RPMI8226 (cell line): ENCODE measurements at regions not wholly inside any gene's neighbourhood (a gene's known extent, or its start where the extent isn't known, plus 50 kb on each side); places are given as distances from the start of the nearest gene placed in this dataset.
A peak's percentile ranks its signal among the peaks of the same experiment; 100 is the strongest.

ENCODE experiments used
- DNase-seq: peaks from one replicate; pipeline ENCODE4 v3.0.0-alpha.2; 2015

DNA sequence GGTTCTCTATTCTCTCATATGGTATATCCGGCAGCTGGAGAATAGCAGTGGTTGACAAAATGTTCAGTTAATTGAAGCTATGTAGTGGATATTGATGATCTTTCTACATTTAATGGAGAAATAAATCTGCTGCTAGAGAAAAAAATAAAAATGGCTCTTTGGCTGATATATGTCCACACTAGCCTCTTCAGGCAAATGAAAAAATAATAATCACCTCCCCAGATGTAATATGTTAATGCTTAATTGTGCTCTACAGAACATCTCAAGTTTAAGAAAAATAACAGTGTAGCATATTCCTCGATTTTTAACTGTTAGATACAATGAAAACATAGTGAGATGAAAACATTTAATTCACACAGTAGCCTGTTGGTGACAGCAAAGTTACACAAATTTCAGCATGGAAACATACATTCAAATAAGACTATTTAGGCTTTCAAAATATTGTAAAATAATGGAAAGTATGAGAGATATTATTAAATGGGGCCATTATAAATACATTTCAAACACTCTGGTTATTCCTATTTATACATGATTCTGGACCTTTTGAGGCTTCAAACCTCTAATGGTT, 543.0 kb downstream of the MAT2B start:
- DNase-seq, result no peak

DNA sequence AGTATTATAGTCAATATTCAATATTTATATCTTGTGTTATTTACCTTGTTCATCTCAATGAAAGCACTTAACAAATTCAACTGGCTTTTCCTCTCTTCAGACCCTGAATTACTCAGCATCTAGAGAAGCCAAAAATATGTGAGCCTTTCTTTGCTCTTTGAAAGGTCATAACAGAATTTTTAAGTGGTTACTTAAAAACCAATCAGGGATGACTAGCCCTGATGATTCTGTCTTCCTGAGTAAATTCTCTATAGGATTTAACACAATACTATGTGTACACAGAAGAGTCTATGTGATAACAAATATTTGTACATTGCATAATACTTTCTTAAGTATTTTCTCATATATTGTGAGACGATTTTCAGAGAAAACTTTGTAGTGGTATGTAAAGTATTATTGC, 546.3 kb downstream of the MAT2B start:
- no peak for DNase-seq

DNA sequence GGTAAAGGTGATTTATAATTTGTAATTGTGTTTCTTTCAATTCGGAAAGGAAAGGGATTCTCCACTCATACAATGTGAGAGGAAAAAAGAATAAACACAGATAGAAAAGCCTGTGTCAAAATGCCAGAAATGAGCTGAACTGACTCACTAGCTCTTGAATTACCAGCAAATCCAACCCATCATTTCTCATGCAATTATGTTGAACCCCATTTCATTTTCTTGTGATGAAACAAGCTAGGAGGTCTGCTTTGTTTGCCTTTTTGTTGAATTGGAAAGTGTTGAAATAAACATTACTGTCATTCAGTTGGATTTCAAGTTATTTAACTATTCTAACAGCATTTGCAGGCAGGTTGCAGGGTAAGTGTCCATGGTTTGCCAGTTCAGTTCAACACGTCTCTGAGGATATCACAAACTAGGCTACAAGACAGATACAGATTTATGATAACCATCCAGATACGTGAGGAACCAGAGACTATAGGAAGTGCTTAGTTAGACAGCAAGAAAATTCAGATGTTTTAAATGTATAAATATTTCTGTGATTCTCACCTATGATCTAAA, 547.2 kb downstream of the MAT2B start:
- no peak for DNase-seq

DNA sequence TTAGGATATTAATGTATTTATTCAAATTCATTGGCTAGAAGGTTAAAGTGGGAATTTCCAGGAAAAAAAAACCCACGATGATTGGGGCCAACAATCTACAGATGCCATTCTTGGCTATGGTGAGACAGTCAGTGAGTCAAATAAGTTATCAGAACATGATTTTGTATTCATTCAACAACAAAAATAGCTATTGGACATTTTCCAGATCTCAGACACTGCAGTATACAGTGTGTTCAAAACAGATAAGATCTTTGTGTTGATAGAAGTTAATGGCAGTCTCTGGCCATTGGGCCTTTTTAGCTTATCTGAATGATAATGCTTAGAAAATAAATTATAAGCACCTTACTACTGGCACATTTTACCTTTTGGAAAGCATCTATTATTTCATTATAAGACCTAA, 547.7 kb downstream of the MAT2B start:
- DNase-seq, result no peak

DNA sequence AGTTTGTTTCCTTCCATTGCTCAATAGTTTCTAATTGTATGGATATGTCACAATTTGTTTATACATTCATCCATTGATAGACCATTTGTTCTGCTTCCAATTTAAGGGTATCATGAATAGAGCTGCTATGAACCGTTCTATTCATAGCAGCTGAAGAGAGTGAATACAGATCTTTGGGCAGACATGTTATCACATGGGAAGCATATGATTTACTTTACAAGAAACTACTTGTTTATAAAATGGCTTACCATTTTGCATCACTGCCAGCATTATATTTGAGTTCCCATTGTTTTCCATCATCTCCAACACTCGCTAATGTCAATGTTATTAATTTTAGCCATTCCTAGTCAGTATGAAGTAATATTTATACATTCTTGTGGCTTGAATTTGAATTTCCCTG, 549.0 kb downstream of the MAT2B start:
- DNase-seq, result no peak

DNA sequence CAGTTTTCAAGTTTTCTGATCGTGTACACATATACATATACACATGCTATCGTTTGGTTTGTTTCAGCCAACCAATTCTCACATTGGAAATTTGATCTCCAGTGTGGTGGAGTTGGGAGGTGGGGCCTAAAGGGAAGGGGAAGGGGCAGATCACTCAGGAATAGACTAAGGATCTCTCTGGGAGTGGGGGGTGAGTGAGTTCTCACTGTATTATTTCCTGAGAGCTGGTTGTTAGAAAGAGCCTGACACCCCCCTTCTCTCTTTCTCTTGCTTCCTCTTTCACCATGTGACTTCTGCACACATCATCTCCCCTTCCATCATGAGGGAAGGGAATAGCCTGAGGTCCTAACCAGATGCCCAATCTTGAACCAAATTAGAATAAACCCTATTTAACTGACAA, 551.7 kb downstream of the MAT2B start:
- no peak for DNase-seq

DNA sequence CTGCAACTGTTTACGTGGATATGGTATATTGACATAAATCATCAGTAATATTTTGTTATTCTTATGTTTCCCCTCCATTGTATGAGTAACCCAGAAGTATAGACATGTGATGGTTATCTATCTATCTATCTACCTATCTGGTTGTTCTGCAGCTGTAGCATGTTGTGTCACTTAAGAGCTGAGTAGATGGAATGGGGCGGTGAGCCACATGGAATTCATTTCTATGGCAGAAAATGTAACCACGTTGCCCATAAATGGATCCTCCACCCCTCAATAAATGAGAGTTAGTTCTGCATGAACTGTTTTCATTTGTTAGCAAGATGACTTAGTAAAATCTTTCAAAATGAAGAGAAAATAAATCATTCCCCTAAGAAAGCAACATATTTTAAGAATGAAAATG, 553.2 kb downstream of the MAT2B start:
- no peak for DNase-seq

DNA sequence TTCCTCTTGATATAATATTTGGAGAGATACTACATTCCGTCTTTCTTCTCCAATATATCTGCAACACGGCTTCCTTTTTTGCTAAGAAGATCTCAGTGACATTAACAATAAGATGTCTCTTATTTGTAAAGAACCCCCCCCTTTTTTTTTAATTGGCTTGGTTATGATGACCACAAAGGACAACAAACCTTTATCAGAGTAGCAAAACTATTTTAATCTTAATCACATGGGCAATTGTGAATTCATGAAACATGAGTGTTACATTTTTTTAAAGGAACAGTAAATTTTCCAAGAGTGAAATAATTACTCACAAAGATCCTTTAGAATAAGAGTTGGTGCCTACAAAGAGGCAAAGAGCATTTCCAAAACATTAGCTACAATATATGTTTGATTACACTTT, 554.1 kb downstream of the MAT2B start:
- no peak for DNase-seq

DNA sequence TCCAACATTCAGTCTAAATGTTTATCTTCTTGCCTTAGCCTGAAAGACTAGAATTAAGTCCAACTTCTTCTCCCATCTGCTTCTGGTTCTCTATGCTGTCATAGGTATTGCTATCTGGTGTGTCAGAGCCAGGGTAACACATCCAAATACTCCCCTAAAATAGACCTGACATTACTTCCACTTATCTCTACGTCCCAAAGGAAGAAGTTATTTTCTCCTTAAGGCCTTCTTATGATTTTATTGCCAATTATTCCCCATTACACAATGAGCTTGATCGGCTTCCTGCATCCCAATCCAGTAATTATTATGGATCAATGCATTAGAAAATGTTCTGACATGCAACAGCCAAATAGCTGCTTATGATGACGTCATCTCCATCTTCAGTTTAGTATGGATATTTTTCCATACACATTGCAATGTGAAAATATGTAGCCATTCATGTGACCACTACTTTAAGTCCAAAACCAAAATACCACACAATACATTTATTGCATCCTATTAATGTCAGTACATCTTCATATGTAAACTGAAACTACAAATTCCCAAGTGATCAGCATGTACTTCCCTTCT, 555.5 kb downstream of the MAT2B start:
- no peak for DNase-seq

DNA sequence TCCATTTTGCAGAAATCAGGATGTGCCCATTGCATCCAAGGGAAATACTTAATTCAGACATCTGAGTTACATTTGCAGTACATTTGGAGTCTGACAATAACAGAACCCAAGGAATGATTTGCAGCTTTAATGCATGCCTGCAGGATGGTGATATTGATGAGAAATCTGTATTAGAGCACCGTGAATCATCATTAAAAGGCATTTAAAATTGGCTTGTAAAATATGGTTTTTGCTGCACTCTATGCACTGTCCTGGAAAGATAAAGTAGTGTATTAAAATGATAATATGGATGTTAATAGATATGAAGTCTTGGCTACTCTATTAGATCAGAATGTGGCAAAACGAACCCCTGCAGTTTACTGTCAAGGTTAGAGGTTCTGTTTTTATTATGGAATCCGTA, 556.9 kb downstream of the MAT2B start:
- DNase-seq, result no peak

DNA sequence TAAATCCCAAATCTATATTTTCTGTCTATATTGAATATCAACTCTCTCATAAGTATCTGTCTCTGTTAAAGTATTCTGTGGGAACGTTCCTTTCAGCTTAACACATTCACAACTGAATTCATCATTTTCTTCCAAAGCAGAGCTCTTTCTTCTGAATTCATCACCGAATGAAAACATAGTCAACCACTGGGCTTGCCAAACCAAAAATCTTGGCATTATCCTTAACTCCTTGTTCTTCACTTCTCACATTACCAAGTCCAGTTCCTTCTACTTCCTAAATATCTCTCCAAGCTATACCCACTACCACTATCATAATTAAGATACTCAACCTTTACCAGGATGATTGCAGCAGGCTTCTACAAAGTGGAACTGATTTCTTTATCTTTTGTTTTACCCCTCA, 559.8 kb downstream of the MAT2B start:
- no peak for DNase-seq

DNA sequence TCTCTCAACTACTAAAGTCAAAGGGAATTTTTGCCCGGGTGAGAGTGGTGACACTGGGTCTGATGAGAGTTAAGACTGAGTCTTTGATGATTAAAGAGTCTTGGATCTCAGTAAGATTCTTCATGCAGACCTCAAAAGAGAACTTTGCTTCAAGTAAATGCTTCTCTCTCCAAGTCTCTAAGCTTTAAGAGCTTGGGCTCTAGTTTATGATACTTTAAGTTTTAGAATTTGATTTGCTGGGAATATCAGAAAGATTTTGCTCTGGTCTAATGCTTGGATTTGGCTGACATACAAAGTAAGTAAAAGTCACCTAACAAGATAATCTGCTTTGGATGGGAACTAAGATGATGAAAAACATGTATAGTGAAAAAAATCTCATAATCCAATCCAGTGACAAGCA, 566.3 kb downstream of the MAT2B start:
- DNase-seq, result no peak

DNA sequence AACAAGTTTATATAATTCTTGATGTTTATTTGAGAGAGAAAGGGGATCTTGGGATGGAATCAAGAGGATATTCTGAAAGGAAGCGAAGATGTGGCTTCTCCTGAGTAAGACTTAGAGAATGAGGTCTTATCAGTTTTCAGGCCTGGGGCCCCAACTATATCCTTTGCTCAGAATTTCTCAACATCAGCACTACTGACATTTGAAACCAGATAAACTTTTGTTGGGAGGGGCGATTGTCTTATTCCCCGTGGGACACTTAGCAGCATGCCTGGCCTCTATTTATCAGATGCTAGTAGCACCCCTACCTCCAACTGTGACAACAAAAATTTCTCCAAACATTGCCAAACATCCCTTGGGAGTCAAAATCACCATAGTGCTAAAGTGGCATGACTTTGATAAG, 567.7 kb downstream of the MAT2B start:
- DNase-seq, result no peak

DNA sequence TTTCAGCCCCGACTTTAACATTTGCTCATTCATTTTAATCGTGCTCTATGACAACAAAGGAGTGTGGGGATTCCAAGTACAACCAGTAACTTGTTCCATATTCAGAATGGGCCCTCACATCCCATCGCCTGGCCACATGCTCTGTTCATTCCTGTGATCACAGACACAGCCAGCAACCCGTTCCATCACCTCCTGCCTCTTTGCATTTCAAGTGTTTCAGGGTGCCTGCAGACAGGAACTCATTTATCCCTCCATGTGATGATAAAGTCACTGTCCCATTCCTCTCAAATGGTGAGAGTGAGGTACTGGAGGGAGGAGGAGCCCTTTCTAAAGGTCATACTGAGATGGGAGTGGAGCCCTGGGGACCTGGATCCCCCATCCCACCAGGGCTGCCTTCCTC, 571.1 kb downstream of the MAT2B start:
- no peak for DNase-seq

DNA sequence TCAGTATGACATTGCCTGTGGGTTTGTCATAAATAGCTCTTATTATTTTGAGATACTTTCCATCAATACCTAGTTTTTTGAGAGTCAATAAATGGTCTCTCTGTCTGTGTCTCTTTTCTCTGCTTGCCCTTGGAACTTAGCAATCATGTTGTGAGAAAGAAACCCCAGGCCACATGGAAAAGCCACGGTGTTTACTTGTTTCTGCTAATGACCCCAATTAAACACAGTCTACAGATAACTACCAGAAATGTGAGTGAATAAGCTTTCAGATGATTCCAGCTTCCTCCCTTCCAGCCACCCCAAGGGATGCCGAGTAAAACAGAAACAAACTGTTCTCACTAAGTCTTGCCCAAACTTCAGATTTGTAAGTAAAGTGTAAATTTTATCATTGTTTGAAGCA, 584.9 kb downstream of the MAT2B start:
- no peak for DNase-seq

DNA sequence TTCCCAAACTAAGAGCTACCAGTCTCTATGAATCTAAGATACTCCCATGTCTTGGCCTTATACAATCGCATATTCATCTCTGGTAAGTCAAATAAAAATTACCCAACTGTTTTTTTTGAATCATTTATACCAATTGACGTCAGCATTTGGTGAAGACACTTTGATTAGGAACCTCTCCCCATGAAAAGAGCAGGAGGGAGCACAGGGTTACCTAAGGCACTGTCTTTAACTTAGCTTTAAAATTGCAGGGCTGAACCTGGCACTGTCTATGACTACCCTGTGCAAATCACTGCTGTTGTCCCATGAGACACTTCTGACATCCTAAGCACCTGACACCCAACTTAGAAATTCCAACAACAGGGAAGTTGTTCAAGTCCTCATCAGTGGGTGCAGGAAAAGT, 586.4 kb downstream of the MAT2B start:
- DNase-seq, result no peak

DNA sequence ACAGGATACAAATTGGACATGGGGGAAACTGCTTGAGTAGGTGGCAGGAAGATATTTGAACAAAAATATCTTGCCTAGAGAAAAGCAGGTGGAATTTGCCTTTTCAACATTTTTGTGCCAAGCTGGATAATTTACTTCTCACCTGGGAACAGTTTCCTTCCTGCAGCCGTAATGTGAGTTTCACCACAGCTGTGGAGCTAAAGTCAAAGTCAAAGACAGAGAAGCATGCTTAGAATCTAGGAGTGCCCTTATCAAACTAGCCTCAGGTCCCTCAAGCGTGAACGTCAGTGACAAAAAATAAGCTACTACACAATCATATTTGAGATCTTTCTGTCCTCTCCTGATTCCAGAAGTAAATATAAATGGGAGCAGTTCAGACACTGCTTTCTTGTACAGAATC, 588.9 kb downstream of the MAT2B start:
- DNase-seq, result no peak

DNA sequence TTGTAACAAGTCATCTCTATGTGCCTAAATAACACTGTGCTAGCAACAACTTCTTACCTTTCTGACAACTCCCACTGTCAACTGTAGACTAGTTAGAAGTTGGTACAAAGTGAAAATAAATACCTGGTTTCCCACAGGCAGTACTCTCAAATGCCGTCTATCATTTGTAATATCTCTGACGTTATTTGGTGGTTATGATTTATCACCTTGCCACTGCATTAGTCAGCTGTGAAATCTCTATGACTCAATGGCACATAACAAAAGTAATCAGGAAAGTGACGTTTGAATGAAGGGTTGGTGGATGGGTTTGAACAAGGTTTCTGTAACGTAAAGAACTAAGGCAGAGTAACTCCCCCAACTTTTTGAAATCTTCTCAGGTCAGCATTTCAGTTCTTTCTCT, 592.3 kb downstream of the MAT2B start:
- no peak for DNase-seq

DNA sequence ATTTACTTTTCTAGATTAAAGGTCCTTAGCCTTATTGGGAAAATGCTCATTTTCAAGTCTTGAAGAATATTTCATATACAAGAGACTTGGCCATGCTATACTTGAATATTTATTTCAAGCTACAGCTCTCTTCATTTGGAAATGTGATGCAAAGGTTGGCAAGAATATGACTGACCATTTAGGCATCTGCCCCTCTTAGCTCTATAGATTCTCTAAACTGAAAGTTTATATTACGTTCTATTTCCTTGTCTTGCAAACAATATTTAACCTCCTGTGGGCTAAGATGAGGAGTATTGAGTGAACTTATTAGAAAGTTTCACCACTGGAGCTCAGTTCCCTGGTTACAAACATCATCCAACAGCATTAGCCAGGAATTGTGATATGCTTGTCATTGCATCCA, 593.1 kb downstream of the MAT2B start:
- DNase-seq, result no peak

DNA sequence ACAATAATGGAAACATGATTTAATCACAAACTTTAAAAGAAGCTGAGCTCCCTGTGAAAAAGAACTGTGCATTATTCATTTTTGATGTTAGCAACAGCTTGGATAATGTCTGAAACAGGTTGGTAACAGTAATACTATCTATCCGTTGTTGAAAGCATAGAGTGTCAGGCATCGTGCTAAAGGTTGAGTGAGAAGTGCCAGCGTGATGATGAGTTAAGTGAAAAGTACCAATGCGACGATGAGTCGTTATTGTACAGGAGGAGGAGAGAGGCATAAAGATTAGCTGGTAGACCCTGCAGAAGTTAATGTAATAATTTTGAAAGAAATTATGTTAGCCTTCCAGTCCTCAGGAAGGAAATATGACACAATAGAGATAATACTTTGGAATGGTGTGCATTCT, 593.6 kb downstream of the MAT2B start:
- no peak for DNase-seq

DNA sequence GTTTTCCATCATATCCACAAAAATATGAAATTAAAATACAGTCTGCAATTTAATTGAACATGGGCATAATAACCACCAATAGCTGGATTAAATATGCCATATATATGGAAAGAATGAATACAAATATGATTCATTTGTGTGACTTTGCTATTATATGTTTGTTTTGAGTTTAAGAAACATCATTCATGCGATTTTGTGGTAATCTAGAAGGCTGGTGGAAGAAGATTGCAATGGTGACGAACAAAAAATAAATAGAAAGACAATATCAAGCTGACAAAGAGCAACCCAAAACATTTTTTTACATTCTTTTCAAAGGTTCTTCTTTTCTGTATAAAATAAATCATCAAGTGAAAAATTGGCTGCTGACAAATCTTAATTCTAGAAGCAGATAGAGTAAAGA, 610.0 kb downstream of the MAT2B start:
- no peak for DNase-seq

DNA sequence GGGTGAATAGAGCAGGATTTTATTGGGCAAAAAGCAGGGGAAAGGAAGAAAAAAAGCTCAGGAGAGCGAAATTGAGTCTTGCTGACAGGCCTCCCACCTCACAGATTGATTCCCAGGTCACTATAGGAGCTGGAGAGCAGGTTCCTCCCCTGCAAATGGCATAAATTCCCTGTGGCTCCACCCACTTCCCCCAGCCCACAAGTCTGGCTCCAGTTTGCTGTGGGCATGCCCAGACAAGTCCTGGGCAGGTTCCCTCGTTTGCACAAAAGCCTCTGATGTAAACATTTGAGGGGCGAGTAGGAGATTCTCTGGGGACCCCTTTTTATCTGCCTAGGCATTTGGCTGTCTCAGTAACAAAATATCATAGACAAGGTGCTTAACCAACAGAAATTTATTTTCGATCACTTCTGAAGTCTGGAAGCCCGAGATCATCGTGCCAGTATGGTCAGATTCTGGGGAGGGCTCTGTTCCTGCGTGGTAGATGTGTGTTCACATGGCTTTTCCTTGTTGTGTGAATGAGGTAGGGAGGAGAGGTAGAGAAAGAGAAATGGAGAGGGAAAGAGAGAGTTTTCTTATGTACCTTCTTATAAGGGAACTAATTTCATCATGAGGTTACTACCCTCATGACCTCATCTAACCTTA, 614.5 kb downstream of the MAT2B start:
- peak; percentile 21 for DNase-seq

DNA sequence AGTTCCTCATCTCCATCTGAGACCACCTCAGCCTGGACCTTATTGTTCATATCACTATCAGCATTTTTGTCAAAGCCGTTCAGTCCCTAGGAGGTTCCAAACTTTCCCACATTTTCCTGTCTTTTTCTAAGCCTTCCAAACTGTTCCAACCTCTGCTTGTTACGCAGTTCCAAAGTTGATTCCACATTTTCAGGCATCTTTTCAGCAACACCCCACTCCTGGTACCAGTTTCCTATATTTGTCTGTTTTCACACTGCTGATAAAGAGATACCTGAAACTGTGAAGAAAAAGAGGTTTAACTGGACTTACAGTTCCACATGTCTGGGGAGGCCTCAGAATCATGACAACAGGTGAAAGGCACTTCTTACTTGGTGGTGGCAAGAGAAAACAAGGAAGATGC, 622.1 kb downstream of the MAT2B start:
- no peak for DNase-seq

DNA sequence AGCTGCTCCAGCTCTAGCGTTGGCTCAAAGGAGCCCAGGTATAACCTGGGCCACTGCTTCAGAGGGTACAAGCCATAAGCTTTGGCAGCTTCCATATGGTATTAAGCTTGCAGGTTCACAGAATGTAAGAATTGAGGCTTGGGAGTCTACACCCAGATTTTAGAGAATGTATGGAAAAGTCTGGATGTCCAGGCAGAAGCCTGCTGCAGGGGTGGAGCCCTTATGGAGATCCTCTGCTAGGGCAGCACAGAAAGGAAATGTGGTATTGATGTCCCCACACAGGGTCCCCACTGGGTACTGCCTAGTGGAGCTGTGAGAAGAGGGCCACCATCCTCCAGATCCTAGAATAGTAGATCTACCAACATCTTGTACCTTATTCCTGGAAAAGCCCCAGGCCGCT, 626.9 kb downstream of the MAT2B start:
- no peak for DNase-seq

DNA sequence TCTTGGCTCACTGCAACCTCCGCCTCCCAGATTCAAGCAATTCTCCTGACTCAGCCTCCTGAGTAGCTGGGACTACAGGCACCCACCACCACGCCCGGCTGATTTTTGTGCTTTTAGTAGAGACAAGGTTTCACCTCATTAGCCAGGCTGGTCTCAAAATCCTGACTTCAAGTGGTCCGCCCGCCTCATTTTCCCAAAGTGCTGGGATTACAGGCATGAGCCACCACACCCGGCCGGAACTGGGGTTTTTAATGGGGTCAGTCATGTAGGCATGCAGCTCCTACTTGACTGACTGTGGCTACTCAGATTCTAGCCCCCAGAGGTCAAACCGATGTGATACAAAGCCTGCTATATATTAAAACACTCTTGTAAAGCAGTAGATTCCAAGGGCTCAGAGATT, 631.7 kb downstream of the MAT2B start:
- DNase-seq, result no peak
